LHCN-M2 (cell line): ENCODE measurements at regions not wholly inside any gene's neighbourhood (a gene's known extent, or its start where the extent isn't known, plus 50 kb on each side); places are given as distances from the start of the nearest gene placed in this dataset.
"Not testable (repeated sequence)": the region's sequence is repeated elsewhere in the genome, so short reads cannot be mapped to it uniquely, and the experiment has no call there.

Source experiments
- DNase-seq: peaks from one replicate; pipeline ENCODE4 v3.0.0-alpha.2; 2012; ENCODE audit warnings: low read depth

DNA sequence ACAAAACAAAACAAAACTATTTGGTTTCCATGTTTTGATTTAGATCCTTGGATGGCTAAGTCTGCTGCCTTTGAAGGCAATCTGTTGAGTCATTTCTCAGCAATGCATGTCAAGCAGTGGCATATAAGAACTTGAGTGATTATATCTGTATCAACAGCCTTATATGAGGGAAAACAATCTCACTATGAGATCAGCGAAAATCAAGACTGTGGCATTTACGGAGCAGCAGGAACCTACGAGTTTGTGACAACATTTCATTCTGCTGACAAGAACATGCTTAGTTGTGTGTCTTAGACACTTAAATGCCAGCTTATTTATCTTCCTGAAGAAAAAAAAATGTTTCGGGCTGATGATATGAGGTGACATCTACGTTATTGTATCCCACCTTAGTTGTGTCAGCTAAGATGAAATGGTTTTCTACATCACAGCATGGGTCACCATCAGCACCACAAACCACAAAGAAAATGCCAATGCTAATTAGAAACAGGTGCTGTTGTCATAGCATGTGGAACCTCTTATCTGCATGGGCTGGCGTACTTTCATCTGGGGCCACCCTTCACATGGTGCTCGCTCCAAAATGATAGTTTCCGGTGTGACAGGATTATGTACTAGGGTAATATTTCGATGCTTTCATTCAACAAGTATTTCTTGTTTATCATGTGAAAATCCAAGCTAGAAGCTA, 1085.5 kb downstream of the SORCS1 start:
- no peak for DNase-seq

DNA sequence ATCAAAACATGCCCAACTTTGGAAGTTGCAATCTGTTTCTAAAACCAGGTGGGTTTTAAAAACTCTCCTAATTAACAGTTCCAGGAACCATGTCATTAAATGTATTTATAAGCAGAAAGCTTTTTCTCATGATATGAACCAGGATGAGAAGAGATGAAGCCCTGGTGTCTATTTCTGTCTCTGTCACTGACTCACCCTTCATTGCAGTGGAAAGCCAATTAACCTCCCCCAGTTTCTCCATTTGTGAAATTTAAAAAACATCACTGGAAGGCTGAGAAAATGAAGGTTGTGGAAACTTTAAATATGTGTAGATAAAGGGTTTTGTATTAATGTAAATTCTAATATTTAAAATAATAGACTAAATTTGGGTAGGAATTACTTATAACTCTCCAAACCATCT, 1088.0 kb downstream of the SORCS1 start:
- DNase-seq = no peak

DNA sequence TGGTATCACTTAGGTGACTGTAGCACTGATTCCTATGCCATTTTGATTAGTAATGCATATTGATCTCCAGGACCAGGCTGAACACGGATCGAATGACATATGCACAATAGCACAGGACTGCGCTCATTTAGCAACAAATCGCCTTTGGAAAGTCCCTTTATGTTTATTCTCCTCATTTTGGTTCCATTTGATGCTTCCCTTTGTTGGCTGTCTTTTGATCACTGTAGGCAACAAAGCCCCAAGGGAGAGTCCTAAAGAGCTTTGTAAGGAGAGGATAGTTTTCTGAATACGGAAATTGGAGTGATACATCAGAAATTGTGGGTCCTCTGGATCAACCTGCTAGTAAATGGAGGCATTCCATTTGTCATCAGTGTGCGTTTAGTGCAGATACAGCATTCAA, 1111.4 kb downstream of the SORCS1 start:
- no peak for DNase-seq

DNA sequence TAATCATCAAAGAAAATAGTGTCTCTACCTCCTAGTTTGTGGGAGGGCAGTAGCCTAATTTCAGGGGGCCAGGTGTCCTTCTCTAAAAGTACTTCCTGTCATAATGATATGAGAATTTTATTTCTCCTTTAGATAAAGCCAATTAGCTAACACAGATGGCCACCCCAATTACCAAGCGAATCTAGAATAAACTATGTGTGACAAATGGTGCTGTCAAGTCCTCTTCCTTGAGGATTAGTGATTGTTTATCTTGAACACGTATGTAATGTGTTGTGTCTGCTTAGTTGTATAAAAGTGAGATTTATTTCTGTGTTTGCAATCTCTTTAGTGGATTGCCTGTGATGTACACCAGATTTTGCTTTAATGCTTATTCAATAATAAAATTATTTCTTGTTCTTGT, 1120.0 kb downstream of the SORCS1 start:
- DNase-seq = no peak

DNA sequence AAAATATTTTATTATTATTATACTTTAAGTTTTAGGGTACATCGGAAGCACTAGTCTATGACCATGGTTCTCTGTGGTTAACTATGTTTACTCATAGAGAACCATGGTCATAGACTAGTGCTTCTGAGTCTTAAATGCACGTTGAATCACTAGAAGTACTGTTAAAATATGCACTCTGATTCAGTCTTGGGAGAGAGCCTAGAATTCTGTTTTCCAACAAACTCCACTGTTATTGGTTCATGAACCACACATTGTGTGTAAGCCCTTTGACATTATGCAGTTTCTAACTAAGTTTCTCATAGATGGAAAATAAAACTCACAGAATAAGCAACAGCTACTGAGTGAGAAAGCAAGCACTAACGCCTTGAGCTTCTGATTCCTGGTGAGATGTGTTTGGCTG, 1120.6 kb downstream of the SORCS1 start:
- no peak for DNase-seq

DNA sequence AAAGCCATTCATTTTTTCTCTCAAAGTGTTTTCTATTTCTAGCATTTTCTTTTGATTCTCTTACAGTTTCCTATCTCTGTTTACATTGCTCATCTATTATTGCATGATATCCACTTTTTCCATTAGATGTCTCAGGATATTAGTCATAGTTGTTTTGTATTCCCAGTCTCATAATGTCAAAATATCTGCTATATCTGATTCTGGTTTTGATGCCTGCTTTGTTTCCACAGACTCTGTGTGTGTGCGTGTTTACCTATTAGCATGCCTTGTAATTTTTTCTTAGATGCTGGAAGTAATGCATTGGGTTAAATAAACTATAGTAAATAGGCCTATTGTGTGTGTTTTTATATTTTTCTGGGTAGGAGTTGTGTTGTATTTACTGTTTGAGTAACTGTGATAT, 1126.3 kb downstream of the SORCS1 start:
- no peak for DNase-seq

DNA sequence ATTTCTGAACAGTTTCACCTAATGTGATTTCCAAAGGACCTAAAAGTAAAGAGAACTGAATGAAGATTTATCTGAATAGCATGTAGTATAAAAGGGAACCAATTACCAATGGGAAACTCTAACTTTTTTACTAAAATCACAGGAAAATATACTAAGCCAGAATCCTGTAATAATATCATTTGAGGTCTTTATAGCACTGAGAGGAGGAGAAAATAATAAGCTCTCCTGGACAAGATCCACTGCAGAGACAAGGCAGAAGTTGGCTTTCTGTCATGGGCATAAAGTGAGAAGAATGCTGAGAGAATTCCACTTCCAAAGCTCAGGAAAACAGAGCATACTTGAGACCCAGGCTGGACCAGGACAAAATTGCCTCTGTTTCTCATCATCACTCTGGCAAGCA, 1131.4 kb downstream of the SORCS1 start:
- DNase-seq = no peak

DNA sequence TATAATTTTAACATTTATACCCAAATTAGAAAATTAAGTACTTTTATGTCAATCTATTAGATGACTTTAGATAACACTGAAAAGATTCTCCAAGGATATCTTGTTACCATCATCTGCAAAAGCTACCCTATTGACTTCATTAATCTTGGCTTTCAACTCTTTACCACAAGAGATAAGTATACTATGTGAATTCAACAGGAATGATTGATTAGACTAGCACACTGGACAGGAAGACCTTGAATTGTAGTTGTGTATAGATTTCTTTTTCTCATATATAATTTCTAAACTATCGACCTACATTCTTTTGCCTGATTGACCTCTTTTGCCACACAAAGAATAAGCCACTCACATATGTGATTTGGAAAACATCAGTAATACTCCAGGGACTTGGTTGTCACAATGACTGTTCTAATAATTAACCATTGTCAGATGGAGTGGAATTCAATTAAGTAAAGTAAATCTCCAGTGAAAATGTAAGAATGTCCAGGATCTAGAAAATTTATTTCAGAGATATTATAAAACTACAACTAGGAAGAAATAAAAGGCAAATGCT, 1132.0 kb downstream of the SORCS1 start:
- no peak for DNase-seq

DNA sequence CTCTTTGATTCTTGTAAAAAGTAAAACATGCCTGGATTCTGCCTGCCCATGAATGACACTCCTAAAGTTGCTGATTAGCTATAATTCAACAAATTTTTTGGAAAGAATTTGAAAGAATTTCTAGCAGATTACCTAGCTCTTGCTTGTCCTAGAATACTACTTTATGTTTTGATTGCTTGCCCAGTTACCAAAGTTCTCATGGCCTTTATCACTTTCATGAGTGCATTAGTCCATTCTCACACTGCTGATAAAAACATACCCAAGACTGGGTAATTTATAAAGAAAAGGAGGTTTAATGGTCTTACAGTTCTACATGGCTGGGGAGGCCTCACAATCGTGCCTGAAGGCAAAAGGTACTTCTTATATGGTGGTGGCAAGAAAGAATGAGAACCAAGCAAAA, 1137.3 kb downstream of the SORCS1 start:
- DNase-seq = no peak

DNA sequence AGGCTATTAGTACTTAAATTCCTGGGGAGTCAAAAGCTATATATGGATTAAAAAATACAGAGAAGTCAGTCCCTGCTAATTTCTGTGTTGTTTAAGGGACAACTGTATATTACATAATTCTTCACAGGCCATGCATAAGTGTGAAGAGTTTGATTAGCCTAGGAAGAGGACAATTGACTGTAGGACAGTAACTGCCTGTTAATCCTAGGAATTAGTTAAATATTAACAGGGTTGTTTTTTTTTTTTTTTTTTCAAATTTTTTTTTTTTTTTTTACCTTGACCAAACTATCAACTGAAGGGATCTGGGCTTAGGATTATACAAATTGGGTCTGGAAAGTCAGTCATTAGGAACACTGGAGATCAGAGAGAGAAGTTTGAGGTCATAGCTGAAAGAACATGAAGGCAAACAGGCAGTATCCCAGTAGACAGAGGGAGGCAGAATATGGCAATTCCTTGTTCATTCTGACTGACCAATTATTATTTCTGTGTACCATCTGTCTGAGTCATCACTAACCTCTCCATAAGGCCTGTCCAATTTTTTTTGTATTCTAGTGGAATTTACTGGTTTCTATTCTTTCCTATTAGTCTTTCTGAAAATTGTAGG, 1139.2 kb downstream of the SORCS1 start:
- no peak for DNase-seq

DNA sequence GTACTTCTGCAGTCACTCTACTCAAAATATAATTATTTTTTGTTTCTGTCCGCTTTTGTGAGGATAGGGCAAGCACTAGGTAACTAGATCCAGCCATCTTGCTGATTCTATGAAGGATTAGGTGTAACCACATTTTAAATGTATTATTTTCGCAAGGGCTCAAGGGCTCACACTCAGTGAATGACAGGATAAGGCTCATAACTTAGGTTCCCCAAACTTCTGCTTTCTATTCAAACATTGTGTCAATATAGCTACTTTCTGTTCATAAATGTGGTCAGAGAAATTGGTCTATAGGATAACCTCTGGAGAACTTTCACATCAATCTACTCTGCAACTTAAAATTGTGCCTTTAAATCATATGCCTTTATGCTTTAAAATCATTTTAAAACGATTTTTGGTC, 1141.2 kb downstream of the SORCS1 start:
- DNase-seq = no peak

DNA sequence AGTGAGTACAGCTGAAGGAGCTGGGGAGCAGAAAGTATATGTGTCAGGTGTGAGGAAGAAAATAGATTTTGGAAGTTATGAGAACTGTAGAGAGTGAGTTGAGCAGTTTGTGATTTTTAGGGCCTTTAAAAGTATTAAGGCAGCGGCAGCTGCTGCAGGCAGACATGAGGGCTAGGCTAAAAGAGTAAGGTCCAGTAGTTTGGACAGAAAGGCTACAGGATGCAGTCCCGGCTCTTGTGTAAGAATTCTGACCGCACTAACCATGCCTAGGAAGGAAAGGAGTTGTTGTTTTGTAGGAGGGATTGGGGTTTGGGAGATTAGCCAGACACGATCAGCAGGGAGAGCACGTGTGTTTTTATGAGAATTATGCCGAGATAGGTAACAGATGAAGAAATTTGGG, 1144.9 kb downstream of the SORCS1 start:
- not testable (repeated sequence) for DNase-seq

DNA sequence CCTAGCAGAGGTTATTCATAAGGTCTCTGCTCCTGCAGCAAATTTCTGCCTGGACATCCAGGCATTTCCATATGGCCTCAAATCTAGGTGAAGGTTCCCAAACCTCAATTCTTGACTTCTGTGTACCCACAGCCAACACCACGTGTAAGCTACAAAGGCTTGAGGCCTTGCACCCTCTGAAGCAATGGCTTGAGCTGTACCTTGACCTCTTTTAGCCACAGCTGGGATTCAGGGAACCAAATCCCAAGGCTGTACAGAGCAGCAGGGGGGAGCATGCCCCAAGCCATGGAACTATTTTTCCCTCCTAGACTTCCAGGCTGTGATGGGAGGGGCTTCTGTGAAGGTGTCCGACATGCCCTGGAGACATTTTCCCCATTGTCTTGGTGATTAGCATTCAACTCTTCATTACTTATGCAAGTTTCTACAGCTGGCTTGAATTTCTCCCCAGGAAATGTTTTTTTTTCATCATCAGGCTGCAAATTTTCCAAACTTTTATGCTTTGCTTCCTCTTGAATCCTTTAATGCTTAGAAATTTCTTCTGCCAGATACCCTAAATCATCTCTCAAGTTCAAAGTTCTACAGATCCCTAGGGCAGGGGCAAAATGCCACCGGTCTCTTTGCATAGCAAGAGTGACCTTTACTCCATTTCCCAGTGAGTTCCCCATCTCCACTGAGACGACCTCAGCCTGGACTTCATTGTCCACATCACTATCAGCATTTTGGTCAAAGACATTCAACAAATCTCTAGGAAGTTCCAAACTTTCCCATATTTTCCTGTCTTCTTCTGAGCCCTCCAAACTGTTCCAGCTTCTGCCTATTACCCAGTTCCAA, 1148.9 kb downstream of the SORCS1 start:
- DNase-seq = not testable (repeated sequence)

DNA sequence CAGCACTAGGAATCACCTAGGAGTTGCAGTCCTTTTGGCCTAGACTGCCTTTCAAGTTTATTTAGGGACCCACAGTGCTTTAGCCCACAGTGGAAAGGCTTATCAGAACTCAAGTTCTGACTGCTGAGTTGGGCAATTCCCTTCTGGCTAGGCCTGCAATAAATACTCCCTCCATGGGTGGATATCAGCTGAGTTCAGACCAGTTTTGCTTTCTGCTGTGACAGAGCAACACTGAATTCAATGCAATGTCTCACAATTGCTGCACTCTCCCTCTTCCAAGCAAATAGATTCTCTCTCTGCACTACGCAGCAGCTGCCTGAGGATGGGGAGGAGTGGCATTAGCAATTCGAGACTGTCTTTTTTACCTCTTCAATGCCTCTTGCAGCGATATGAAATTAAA, 1153.3 kb downstream of the SORCS1 start:
- DNase-seq = no peak

DNA sequence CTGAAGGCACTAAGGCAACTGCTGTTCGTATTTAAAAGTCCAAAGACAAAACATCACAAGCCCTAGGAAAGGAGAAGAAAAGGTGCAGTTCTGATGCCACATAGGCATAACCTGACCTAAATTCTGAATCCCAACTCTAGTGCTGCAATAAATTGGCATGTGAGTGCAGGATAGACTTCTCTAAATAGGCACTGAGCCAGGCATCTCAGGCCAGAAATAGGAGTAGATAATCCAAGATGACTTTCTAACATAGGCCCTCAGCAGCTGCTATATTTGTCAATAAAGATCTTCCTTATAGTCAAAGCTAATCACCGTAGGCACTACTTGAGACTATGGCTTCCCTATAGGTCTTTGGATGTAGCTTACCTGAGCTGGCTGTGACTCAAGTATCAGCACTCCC, 1163.8 kb downstream of the SORCS1 start:
- no peak for DNase-seq

DNA sequence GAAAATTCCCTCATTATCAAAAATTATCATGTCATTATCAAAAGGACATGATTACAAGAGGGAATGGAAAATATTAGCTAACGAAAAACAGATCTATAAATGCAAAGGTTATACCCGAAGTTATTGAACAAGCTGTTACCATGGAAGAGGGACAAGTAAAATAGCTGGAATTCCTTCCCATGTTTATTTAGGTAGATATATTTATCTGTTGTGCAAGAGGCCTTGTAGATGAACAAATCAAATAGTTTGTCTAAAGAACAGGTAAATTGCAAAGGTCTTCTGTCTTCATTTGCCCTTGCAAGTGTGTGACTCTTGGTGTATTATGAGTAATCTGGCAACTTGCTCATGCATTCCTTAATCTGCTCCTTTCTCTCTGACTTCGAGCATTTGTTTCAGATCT, 1170.9 kb downstream of the SORCS1 start:
- no peak for DNase-seq

DNA sequence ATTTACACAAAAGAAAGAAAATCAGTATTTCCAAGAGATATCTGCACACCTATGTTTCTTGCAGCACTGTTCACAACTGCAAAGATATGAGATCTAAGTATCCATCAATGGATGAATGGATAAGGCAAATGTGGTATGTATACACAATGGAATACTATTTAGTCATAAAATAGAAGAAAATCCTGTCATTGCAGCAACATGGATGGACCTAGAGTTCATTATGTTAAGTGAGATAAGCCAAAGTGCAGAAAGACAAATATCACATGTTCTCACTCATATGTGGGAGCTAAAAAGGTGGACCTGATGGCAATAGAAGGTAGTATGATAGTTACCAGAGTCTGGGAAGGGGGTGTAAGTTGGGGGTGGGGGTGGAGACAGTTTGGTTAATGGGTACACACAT, 1171.6 kb downstream of the SORCS1 start:
- DNase-seq = no peak

DNA sequence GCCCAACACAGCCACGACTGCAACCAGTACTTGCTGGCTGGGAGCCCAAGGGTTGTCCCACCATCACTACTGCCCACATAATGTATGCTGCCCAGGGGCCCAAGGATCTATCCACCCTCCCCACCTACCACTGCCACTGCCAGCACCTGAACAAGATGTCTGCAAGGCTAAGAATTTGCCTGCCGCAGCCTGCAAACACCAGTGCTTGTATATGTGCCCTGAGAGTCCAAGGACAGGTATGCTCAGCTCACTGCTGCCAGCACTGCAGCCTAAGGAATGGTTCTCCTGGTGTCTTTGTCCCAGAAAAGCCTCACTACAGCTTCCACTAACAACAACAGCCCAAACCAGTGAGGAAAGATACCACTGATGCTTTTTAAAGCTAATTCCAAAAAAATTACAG, 1174.0 kb downstream of the SORCS1 start:
- DNase-seq = no peak

DNA sequence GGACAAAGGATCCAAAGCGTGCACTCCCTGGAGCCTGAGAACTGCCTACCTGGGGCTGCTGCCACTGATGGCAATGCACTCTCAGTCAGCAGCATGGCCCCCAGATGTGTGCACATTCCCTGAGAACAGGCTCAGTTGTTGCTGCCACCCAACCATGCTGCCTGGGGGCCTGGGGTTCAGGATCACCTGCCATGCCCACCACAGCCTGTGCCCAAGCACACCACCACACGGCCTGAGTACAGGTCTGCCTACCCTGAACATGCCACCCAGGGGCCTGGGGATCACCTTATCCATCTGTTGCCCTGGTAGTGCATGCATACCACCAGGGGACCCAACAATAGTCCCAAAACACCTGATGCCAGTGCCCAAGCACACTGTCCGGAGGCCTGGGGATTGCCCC, 1174.5 kb downstream of the SORCS1 start:
- DNase-seq = no peak

DNA sequence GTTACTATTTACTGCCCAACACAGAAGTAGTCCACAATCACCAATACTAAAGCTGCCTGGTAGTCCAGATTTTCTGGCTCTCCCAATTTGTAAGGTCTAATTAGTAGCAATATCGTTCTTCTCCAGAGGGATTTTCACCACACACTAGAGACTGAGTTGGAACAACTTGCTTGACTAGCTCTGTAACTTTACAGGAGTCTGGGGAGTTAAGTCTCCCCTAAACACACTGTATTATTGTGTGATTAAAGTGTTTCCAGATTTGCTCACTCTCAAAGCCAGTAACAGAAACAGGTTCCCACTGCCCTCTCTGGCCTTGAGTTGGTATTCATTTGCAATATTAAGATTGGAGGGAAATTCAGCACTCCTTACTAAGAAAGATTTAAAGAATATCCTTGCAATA, 1175.7 kb downstream of the SORCS1 start:
- no peak for DNase-seq

DNA sequence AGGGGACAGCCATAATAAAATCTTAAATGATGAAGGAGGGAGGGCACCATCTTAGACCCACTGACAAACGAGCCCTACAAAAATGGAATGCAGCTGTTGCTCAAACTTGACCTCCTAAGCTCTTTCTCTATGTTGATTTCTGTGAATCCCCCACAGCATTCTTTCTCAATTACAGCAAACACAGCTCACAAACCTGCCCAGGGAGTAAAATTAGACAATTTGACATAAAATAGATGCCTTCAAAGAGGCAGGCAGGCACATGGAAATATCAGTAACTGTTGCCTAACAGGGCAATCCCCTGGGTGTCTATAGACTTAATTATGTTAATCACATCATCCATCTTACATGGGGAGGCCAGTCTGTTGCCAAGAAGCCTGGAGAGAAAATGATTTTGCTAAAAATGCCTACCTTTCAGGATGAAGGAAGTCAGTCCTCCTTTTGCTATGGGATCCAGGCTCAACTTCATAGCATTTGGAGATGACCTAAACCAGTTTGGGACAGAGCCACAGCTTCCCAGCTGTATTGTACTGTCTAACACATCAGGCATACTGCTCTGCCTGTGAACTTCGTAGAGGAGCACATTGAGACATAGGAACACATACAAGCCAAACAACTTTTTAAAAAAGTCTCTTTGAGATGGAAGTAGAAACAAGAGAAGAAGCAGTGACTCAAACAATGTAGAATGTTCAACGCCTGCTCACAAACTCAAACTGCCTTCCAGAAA, 1177.4 kb downstream of the SORCS1 start:
- DNase-seq = no peak

DNA sequence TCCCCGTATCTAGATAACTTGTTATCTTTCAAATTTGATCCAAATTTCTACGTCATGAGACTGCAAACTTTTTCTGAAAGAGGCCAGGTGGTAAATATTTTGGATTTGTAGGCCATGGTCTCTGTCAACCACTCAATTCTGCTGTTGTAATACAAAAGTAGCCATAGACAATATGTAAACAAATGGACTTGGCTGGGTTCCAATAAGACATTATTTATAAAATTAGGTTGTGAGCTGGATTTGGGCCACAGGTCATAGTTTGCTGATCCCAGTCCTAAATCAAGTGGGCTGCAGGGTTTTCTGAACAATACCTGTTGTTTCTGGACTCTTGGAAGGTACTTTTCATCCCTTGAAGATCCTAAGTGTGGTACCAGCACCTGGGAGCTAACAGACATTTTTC, 1178.0 kb downstream of the SORCS1 start:
- DNase-seq = no peak
